ENCODE measurements at regions not wholly inside any gene's neighbourhood (a gene's known extent, or its start where the extent isn't known, plus 50 kb on each side); places are given as distances from the start of the nearest gene placed in this dataset.

DNA sequence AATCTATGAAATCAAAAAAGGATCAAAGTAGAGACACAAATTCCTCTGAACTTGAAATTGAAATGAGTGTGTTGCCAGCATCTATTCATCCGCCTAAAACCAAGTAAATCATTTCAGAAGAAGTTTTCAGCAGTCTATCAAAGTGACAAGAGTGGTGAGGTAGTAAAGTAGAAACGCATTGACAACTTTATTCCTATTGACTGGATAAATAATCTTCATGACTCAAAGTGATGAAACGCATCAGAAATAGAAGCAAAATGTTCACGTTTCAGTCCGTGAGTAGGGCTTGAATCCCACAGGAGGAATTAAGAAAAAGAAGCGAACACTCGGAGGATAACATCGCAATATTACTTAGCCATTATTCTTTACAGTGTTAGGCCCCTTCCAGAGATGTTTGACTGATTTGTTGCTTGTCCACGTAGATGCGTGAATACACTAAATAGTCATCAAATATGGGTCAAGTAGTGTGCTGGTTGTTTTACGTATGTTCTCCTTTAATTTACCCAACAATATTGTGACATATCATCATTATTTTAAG lies 314.4 kb downstream of the PLK2 start:
- no peaks in the 10 kb centered on the region for H3K27me3 ChIP-seq
- H3K4me1 ChIP-seq: no peaks in the 10 kb centered on the region
- H3K9me3 ChIP-seq: no peaks in the 10 kb centered on the region
- no peaks in the 10 kb centered on the region for H3K36me3 ChIP-seq
- no peak overlapping the region for H3K27ac ChIP-seq
- 87 to 97% methylated on average over 10 to 11 of the region's 11 CpGs for WGBS, 2 donors (ENCODE audit: low coverage in 1 of 2)
- H3K4me3 ChIP-seq: no peak overlapping the region
- no peak for TF ChIP-seq POLR2AphosphoS5 (IDR thresholded peaks at IDR 0.05)
- no peak for TF ChIP-seq POLR2A (IDR thresholded peaks at IDR 0.05)
- TF ChIP-seq EP300 (IDR thresholded peaks at IDR 0.05): no peak
- TF ChIP-seq, protein P1, sequence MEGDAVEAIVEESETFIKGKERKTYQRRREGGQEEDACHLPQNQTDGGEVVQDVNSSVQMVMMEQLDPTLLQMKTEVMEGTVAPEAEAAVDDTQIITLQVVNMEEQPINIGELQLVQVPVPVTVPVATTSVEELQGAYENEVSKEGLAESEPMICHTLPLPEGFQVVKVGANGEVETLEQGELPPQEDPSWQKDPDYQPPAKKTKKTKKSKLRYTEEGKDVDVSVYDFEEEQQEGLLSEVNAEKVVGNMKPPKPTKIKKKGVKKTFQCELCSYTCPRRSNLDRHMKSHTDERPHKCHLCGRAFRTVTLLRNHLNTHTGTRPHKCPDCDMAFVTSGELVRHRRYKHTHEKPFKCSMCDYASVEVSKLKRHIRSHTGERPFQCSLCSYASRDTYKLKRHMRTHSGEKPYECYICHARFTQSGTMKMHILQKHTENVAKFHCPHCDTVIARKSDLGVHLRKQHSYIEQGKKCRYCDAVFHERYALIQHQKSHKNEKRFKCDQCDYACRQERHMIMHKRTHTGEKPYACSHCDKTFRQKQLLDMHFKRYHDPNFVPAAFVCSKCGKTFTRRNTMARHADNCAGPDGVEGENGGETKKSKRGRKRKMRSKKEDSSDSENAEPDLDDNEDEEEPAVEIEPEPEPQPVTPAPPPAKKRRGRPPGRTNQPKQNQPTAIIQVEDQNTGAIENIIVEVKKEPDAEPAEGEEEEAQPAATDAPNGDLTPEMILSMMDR (IDR thresholded peaks at IDR 0.05): no peak
- ATAC-seq: no peak

GRCh38 chr5:58143727-58144126 lies 316.2 kb downstream of the PLK2 start:
- ATAC-seq: no peak
- TF ChIP-seq, protein P1 (IDR thresholded peaks at IDR 0.05): no peak
- 90 to 100% methylated on average over 2 of the region's 2 CpGs for WGBS, 2 donors (ENCODE audit: low coverage in 1 of 2)
- no peak overlapping the region for H3K4me3 ChIP-seq
- no peaks in the 10 kb centered on the region for H3K9me3 ChIP-seq
- H3K27me3 ChIP-seq: no peaks in the 10 kb centered on the region
- H3K27ac ChIP-seq: no peak overlapping the region
- no peaks in the 10 kb centered on the region for H3K36me3 ChIP-seq
- no peaks in the 10 kb centered on the region for H3K4me1 ChIP-seq

DNA sequence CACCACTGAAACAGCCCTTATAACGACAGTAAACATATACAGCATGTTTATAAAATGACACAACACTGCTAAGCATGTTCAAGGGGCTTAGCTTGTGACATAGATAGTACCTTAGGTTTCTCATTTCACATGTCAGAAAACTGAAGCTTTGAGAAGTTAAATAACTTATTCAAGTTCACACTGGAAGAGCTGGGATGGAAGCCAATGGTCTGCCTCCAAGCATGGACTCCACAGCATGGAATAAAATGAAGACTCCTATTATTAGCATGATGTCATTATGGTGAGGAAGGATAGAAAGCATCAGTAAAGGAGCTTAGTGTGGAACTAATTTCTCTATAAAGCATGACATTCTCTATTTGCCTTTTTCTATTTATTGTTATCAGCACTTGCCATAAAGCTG lies 316.7 kb downstream of the PLK2 start:
- no peak overlapping the region for H3K4me3 ChIP-seq
- H3K4me1 ChIP-seq: no peaks in the 10 kb centered on the region
- H3K27ac ChIP-seq: no peak overlapping the region
- H3K27me3 ChIP-seq: no peaks in the 10 kb centered on the region
- no peaks in the 10 kb centered on the region for H3K36me3 ChIP-seq
- ATAC-seq: no peak
- 30 to 33% methylated on average over 1 of the region's 1 CpG for WGBS, 2 donors (ENCODE audit: low coverage in 1 of 2)
- TF ChIP-seq POLR2A (IDR thresholded peaks at IDR 0.05) (no peak), EP300 (IDR thresholded peaks at IDR 0.05) (no peak)
- TF ChIP-seq, protein P1 (IDR thresholded peaks at IDR 0.05): no peak
- no peaks in the 10 kb centered on the region for H3K9me3 ChIP-seq

DNA sequence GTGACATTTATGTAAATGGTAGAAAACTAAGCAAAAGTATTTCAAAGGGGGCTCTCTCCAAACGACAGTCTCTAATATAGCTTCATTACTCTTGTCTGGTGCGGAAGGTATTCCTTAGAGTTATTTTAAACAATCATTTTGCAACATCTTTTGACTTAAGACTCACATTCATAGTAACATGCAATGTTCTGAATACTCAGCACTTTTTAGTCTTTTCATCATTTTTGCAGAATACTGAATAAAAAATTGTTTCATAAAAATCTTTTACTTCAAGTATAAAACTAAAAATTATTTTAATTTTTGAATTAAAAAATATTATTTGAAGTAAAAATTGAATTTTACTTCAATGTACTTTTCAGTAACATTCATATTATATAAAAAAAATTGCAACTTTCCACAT lies 321.1 kb downstream of the PLK2 start:
- Histone ChIP-seq H3K27me3 (no peaks in the 10 kb centered on the region), H3K4me1 (peaks cover 0 to 7% (median 0%) of the 10 kb centered on the region in 3 donors), H3K9me3 (no peaks in the 10 kb centered on the region), H3K4me3 (no peak overlapping the region), H3K36me3 (no peaks in the 10 kb centered on the region), H3K27ac (no peak overlapping the region)
- ATAC-seq: no peak
- TF ChIP-seq, protein P1 (IDR thresholded peaks at IDR 0.05): no peak
- TF ChIP-seq POLR2AphosphoS5 (IDR thresholded peaks at IDR 0.05): no peak
- no peak for TF ChIP-seq EP300 (IDR thresholded peaks at IDR 0.05)
- TF ChIP-seq POLR2A (IDR thresholded peaks at IDR 0.05): no peak
- WGBS, 2 donors (ENCODE audit: low coverage in 1 of 2): 83 to 85% methylated on average over 2 of the region's 2 CpGs

GRCh38 chr5:58136406-58136805 lies 323.5 kb downstream of the PLK2 start:
- no peaks in the 10 kb centered on the region for H3K9me3 ChIP-seq
- no peak overlapping the region for H3K4me3 ChIP-seq
- TF ChIP-seq, protein P1 (IDR thresholded peaks at IDR 0.05): no peak
- TF ChIP-seq POLR2A (IDR thresholded peaks at IDR 0.05) (no peak), EP300 (IDR thresholded peaks at IDR 0.05) (no peak), POLR2AphosphoS5 (IDR thresholded peaks at IDR 0.05) (no peak)
- no peak overlapping the region for H3K27ac ChIP-seq
- WGBS, 2 donors (ENCODE audit: low coverage in 1 of 2): 80 to 94% methylated on average over 5 of the region's 5 CpGs
- no peak for ATAC-seq
- H3K4me1 ChIP-seq: peaks cover 0 to 9% (median 0%) of the 10 kb centered on the region in 3 donors
- H3K36me3 ChIP-seq: no peaks in the 10 kb centered on the region
- H3K27me3 ChIP-seq: no peaks in the 10 kb centered on the region
